NCI-H1105 (cell line): ENCODE measurements at regions not wholly inside any gene's neighbourhood (a gene's known extent, or its start where the extent isn't known, plus 50 kb on each side); places are given as distances from the start of the nearest gene placed in this dataset.

Source experiments
- DNase-seq: peaks from one replicate; lab custom pipeline; 2025; lab: John Stamatoyannopoulos, UW

DNA sequence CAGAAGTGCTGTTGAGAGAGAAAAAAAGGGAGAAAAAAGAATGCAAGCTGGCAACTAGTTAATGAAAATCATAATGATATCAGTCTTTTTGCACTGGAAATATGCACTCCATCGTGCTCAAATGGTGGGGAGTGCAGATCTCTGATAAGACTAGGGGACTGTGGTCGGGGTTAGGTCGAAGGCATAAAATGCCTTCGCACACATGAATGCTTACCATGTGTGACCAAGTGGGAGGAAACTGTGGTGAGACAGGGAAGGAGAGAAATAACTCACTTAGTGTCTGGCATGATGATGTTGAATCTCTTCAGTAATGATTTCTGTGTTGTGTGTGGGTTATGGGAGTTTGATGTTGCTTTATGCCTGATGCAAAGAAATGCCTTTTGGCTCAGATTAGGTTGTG, 358.9 kb downstream of the FBXO8 start:
- no peak for DNase-seq

DNA sequence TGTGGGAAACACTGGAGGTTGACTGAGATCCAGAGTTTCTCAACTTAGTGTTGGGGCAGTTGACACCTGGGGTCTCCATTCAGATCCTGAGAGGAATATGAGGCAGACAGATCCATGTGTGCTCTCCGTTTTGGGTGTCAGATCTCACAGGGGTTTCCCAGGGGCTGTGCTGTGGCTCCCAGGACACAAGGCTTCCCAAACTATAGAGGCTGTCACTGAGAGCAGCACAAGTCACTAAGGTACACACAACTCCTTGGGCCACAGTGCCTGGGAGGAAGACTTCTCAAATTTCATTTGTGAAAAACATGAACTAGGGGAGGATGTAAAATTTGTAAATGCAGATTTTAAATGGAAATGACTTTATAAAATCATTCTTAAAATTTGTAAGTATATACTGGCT, 363.6 kb downstream of the FBXO8 start:
- no peak for DNase-seq

DNA sequence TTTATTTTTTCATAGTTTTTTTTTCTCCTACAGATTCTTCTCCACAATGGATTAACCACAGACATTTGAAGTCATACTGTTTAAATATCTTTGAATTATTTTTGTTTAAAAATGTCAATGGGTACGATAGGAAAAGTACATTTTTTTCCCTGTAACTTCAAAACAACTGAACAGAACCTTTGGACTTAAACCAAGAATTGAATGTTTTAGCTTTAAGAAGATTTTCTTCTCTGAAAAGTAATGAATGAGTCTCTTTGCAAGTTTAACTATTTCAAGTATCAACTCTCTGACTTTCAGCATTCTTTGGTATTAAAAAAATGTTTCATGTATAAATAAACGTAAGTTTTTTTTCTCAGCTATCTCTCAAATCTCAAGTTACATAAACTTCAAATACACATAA, 364.3 kb downstream of the FBXO8 start:
- DNase-seq: no peak

DNA sequence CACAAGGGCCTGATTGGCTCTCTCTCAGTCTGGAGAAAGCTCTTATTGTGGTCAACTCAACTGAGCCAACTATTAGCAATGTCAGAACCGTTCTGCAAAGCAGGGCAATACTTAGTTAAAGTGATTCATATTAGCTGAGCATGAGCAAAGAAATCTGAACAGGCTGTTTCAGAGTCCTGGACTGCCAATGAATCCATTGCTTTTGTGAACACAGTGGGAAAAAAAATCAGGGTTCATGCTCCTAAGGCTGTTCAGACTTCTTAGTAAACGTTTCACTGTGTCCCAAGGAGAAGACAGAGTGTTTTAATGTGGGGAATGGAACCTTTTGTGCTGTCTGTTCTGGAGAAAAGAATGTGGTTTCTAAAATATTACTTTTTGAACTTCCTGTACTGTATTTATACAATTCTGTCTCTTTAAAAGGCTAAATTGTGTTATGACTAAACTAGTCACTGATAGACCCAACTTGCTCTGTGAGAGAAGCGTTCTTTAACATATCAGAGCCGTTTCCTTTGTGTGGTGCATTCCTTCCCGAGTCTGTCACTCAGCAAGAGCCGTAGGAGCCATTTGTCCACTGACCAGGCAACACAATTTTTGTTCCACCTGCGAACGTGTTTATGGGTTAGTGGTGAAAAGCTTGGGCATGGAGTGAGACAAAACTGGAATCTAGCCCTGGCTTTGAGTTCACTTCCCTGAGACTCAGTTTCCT, 366.1 kb downstream of the FBXO8 start:
- DNase-seq: no peak

DNA sequence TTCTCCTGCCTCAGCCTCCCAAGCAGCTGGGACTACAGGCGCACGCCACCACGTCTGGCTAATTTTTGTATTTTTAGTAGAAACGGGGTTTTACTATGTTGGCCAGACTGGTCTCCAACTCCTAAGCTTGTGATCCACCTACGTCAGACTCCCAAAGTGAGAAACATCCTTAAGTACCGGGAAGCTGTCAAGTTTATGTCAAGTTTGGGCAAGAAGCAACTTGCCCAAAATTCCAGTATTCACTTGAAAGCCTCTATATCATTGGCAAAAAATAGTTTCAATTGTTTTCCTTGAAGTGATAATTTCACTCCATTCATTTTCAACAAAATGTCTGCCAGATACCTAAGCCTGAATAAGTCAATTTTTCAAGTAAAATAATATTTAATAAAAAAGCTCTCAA, 370.0 kb downstream of the FBXO8 start:
- DNase-seq: no peak

DNA sequence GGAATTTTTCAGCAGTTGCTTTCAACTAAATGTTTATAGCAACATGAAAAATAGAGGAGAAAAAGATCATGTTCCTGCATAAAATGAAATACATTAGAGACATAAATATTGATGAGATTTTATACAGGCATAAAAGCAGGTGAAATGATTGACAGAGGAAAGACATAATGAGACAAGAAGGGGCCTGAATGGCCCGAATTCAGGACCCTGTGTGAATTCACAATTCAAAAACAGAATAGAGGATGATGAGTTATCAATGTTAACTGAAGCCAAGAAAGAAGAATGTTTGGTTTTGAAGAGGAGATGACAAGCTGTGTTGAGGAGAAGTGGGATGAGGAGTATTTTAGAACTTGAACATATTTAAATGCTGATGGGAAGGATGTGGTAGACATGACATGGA, 371.1 kb downstream of the FBXO8 start:
- DNase-seq: no peak

DNA sequence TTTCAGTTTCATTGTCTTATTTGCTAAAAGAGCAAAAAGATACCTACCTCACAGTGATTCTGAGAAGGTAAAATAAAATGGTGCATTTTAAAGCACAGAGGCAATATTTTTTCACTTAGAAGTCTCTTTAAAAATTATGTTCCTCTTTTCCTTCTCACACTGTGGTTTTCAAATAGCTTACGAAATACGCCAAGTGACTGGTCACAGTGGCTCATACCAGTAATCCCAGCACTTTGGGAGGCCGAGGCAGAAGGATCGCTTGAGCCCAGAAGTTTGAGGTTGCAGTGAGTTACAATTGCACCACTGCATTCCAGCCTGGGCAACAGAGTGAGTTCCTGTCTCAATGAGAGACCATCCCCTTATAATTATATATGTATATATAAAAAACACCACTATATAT, 372.6 kb downstream of the FBXO8 start:
- no peak for DNase-seq

DNA sequence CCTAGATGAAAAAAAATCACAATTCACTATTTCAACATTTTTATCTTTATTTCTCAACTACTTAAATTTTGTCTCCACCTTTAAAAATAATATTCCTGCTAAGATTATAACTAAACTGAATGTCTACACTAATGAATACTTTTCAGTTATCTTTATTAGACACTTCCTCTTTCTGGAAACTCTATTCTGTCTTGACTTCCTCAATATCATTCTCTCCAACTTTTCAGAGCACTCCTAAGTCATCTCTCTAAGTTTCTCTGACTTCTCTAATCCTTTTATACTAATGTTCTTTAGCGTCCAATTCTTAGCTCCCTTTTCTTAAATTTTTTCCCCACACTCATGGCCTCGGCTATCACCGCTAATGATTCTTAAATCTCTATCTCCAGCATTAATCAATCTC, 374.2 kb downstream of the FBXO8 start:
- DNase-seq: no peak

DNA sequence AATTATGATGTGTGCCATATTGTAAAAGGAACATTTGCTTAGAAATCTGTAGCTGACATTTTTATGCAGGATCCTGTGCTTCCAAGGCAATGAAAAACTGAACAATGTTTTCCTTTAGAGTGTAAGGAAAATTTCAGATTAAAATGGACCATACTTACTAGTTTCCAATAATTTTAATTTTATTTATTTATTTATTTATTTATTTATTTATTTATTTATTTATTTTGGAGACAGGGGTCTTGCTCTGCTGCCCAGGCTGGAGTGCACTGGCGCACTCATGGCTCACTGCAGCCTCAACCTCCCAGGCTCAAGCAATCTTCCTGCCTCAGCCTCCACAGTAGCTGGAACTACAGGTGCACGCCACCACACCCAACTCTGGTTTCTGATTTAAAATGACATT, 369.8 kb upstream of the HAND2 start:
- no peak for DNase-seq

DNA sequence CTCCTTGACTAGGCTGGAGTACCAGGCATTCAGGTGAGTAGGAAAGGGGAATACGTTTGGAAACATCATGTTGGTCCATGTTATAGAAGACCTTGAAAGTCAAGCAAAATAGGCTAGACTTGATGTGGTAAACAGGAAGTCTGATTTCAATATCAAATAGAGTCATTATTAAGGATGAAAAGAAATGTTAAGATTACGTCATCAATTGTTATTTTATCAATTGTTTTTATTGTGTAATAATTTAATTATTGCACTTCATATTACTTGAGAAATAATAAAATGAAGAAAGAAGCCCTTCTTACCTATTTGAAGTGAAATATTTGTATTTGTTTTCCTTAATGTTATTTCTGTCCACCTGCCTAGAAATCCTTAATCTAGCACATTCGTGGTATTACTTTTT, 361.0 kb upstream of the HAND2 start:
- DNase-seq: no peak

DNA sequence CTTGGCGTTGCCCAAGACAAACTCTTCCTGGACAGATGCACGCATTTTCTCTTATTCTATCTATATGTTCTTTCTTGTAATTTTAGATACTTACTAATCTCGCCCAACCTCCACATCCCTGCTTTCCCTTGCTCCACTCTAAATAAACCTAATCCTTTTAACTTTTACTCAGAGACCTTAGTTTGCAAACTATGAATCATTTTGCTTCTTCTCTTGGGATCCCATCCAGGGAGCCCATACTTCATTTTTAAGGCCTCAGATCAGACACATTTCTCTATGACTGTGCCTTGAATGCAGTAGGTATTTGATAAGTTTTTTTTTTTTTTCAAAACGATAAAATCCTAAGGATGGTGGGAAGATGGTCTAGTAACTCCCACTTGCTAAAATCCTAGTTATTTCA, 353.8 kb upstream of the HAND2 start:
- DNase-seq: no peak

DNA sequence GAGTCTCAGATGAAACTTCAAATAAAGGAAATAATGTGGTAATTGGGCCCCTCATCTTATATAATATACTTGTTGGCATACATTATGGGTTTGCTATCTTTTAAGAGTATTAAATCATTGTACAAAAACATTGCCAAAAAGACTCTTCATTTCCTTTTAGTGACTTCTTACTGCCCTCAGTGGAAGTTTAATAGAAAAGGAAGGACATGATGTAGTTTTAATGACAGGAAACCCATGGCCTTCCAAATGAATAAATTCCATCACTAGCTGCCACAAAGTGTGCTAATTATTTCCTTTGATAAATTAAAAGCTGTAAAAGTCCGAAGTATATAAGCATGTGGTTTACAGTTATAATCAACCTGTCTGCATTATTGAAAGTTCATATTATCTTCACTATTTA, 350.9 kb upstream of the HAND2 start:
- DNase-seq: no peak

DNA sequence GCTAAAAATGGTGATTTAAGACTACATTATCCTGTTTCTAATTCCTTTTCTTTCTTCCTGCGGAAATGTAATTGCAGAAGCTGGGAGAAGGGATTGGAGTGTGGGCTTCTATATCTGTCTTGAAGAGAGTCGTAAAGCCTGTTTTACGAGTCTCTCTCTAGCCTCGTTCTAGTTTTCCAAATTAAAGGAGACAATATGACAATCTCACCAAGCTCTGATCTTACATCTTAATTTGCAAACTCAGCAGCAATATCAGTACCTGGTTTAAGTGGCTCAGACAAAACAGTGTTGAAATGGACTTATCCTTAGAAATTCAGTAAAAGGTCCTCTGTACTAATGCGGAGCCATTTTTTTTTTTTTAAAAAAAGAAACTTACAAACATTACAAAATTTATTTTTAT, 349.5 kb upstream of the HAND2 start:
- no peak for DNase-seq

DNA sequence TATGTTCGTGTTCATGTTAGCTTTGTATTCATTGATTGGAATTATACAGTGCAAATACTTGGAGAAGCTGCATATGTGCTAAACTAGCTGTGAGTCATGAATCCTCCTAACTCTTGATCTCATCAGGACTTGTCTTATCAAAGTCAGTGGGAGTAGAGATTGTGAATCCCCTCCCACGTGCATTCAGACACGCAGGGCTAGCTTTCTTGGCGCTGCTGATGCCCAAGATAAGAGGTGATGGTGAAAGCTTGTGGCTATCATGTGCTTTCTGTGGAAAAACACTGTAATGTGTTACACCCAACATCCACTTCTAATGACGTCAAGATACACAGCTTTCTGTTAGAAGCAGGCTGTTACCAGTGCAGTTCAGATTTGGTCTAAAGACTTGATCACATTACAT, 348.7 kb upstream of the HAND2 start:
- DNase-seq: no peak

DNA sequence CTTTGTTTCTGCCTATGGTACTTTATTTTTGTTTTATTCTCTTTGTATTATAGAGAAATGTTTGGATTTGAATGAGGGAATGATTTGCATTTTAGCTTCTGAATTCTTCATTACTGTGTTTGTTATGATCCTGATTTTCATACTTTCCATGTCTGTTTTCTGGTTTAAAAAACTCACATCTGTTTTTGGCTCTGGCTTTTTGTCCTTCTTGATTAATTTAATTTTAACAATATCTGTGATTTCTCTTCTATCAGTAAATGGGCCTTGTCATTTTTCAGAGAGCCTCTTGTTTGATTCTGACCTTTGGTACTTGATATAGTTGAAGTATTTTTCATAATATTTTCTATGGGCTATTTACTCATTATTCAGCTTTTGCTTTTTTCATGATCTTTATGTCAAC, 341.6 kb upstream of the HAND2 start:
- no peak for DNase-seq

DNA sequence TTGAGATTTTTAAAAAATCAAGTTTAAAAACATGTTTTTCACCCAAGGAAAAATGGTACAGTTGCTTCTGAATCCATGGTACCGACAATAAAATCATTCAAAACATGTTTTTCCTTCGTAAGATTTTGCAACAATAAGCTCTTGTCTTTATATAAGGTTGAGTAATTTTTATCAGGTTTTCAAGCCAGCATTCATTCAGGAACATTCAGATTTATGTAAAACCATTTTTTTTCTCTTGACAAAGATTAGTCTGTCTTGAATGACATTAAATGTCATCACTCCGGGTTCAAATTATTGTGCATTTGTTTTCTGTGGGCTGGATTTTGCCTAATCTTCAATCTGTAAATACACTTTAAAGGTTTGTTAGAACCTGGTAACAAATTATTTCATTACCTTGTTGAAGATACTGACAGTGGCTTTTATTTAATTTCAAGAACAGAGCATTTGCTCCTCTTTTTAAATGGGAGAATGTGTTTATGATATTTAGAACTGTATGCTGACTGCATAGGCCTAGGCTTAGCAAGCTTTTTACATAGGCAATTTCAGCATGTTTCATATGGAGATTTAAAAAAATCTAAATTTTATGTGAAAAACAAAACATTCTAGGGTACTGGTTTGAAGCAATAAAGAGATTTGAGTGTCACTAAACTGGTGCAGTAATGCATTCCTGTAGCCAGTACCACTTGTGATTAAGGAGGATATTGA, 336.4 kb upstream of the HAND2 start:
- DNase-seq: no peak

DNA sequence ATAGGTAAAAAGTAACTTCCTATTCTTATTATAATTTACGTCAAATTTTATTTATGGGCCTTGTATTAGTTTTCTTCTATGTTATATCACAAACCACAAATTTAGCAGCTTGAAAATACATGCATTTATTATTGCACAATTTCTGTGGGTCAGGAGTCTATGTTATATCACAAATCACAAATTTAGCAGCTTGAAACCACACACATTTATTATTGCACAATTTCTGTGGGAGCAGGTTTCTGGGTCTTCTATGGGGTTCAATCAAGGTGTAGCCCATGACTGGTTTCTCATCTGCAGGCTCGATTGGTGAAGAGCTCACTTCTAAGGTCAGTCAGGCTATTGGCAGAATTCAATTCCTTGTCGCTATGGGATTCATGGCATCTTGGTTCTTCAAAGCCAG, 332.7 kb upstream of the HAND2 start:
- DNase-seq: no peak

DNA sequence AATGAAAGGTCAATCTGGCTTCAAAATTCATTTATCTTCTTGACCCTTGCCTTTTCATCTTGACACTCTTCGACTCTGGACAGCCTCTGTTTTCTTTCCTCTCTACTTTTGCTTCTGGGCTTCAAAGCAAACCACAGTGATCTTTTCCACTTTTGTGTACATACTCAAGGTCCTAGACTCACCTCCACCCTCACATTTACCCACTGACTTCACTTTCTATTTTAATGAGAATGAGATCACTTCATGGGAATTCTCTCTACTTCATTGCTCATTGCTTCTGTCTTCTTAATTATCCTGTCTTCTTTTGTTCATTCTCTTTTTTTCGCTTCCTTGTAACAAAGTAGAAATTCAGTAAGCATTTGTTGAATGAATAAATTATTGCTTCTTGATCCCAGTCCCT, 330.1 kb upstream of the HAND2 start:
- no peak for DNase-seq

DNA sequence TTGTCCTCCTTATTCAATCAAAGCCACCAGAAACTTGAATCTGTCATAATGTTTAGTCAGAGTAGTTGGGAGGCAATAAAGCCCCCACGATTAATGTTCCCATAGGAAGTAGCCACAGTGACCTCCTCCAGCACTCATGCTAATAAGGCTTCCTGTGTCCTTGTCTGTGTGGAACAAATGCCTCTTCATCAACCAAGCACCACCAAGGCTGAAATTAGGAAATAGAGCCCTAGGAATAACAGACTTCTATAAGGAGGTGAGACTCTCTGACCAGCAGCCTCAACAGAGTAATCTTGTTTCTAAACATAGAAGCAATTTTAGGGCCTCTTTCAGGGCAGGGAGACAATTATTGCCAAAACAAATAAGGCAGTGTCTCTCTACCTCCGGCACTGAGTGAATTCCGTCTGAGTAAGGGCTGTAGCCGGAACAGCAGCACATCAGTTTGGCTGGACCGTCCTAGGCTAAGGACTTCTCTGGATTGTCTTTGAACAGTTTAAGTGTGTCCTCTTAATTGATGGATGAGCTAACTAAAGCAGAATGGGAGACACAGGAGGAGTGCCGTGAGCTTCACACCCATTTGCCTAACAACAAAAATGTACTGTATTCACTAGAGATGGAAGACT, 329.2 kb upstream of the HAND2 start:
- DNase-seq: no peak

DNA sequence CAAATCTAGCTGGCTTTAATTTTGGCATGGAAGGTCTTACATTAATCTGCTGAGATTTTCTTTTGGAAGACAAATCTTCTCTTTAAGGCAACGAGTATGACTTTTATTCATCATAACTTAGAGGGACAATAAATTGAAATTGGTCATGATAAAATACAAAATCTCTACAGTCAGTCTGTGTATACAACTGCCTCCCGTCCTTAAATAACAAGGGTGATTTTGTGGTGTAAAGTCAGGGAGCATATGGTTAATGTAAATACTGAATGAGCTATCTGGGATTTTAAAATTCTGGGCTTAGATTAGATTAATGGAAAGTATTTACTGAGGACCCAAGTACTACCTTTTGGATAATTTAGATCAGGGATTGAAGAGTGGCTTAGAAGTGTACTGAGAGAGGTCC, 328.4 kb upstream of the HAND2 start:
- no peak for DNase-seq

DNA sequence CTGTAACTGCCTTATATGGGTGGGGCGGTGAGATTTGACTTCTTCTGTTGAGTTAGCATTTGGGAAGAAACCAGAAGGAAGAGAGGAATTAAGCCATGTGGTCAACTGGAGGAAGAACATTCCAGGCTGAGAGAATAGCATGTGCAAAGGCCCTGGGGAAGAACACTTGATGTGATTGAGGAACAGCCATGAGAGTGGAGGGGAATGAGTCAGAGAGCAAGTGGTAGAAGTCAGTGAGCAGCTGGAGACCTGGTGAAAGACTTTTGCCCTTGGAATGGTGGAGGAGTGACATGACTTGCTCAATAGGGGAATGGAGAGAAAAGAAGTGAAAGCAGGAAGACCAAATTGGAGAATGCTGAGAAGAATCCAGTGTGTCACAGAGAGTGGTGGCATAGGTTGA, 327.8 kb upstream of the HAND2 start:
- no peak for DNase-seq

DNA sequence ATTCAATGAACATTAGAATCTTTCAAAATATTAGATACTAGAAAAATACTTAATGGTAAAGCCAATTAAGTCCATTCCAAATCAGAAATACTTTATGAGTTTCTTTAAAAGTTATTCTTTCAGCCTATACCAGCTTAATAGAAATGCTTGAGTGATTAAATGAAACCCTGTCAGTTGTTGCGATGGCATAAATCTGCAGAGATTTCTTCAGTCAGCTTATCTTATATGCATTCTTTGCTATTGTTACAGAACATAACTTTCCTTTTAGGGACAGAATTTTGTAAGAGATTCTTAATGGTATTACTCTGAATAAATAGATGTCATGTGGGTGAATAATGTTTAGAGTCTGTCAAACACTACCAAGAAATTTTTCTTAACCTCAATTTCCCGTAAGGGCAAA, 325.0 kb upstream of the HAND2 start:
- DNase-seq: no peak

DNA sequence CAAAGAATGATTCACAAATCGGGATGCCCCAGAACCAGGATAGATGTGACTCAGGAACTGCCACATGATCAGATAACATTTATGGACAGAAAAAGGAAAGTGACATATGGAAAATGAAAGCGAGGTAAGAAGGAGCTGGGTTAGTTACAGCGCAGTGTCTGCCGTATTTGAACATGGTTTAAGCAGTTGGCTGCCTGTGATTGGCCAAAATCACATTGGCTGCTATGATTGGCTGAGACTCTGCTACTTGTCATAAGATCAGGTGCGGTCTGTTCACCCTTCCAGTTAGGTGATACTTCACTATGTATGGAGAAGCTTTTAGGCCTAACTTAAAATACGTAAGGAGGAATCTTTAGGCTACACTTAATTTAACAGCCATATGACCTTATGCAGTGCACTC, 322.7 kb upstream of the HAND2 start:
- DNase-seq: no peak

DNA sequence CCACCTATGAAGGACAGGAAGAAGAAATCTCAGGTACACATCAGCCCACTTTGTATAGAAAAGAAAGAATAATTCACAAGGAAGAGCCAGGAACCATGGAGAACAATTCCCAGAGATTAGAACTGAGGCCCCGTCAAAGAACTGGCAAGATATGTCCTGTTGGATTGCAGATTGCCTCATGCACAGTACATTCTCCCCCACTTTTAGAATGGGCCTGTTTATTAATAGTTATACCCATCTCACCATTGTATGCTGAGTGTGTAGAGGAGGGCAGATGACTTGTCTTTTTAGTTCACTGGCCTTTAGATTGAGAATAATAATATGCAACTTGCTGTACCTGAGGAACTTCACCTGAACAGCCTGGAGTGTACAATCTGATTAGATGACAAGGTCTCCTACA, 315.6 kb upstream of the HAND2 start:
- no peak for DNase-seq
